HG03342 (cell line): ENCODE measurements at regions not wholly inside any gene's neighbourhood (a gene's known extent, or its start where the extent isn't known, plus 50 kb on each side); places are given as distances from the start of the nearest gene placed in this dataset.

ENCODE experiments used
- ATAC-seq: cut with Tn5 transposase; IDR thresholded peaks from one replicate; pipeline ENCODE4 v1.9.1; 2021; ENCODE audit warnings: mild to moderate bottlenecking, moderate library complexity; ENCODE audit not compliant: unreplicated experiment

DNA sequence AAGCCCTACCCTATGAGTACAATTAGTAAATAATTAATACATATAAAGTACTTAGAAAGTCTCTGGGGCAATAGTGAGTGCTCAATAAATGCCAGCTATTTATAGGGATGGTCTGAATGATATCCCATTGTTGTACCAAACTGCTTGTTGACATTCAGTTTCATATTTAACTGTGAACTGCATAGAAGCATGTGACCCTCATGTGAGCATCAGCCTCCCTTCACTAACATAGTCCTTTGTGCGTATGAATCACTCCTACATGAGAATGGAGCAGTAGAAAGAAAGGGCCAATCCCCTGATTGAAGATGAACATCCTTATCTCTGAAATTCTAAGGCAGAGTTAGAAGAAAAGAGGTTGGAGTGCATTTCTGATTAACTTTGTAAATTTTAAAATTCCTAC is 68.7 kb upstream of the ATP10A start:
- no peak for ATAC-seq

DNA sequence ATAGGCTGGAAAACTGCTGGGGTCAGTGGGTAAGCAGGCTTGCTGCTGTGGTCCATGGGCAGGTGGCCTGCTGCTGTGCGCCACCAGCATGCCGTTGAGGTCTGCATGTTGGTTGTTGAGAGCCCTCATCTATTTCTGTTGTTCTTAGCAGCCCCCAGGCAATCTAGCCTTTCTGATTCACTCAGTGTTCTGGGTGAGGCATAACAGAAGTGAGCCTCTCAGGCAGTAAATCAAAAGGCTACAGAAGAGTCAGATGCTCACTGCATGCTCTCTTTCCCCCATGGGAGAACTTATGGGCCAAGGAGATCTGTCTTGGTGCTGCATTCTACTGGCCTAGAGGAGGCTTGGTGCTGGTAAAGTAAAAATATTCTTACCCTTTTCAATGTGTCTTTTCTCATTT is 67.8 kb upstream of the ATP10A start:
- ATAC-seq, result no peak
